H1 (cell line): ENCODE measurements at regions not wholly inside any gene's neighbourhood (a gene's known extent, or its start where the extent isn't known, plus 50 kb on each side); places are given as distances from the start of the nearest gene placed in this dataset.

Experiments
- CTCF ChIA-PET: fragments of 300-600 bp; sonication (Branson Sonifier 250); formaldehyde crosslinking; loops from one replicate; lab custom pipeline; 2021; ENCODE audit not compliant: partially characterized antibody; lab: Charles Lee
- POLR2A ChIA-PET: fragments of 300-600 bp; sonication (Branson Sonifier 250); formaldehyde crosslinking; loops from one replicate; lab custom pipeline; 2021; ENCODE audit warnings: inconsistent platforms; ENCODE audit not compliant: partially characterized antibody; lab: Charles Lee
- DNase-seq, 2 experiments: peaks; one replicate each; pipeline versions ENCODE4 v3.0.0 to v3.0.0-alpha.2; 2010 to 2022; ENCODE audit warnings: low spot score in 2 of 2, low read depth in 1 of 2, mixed read lengths in 1 of 2
- FAIRE-seq: peaks from 2 replicates; lab custom pipeline; 2011; peaks lifted over from hg19 to GRCh38; lab: Jason Lieb, UNC
- H2AFZ ChIP-seq: 2 replicates; pipeline ENCODE4 v1.8.1; 2012; ENCODE audit warnings: low read length, inconsistent platforms
- H2AK5ac ChIP-seq: 2 replicates; pipeline ENCODE4 v1.6.1; 2013; ENCODE audit warnings: low read depth, low read length
- H2BK120ac ChIP-seq: replicated peaks from 2 replicates; pipeline ENCODE3; 2013; ENCODE audit warnings: low read depth, low read length, inconsistent platforms
- H2BK12ac ChIP-seq: 2 replicates; pipeline ENCODE4 v1.6.1; 2013; ENCODE audit warnings: low read depth, low read length
- H2BK15ac ChIP-seq: 2 replicates; pipeline ENCODE4 v1.6.1; 2013; ENCODE audit warnings: low read length
- H2BK20ac ChIP-seq: 2 replicates; pipeline ENCODE4 v1.6.1; 2013; ENCODE audit warnings: low read length
- H2BK5ac ChIP-seq: 2 replicates; pipeline ENCODE4 v1.6.1; 2013; ENCODE audit warnings: low read depth, low read length
- H3K14ac ChIP-seq: 2 replicates; pipeline ENCODE4 v1.6.1; 2013; ENCODE audit warnings: inconsistent platforms; ENCODE audit not compliant: insufficient read length
- H3K18ac ChIP-seq: 2 replicates; pipeline ENCODE4 v1.6.1; 2013; ENCODE audit warnings: low read length; ENCODE audit errors: extremely low read depth
- H3K23ac ChIP-seq: 2 replicates; pipeline ENCODE4 v1.6.1; 2013; ENCODE audit warnings: inconsistent platforms; ENCODE audit not compliant: insufficient read length
- H3K23me2 ChIP-seq: 2 replicates; pipeline ENCODE4 v1.6.1; 2013; ENCODE audit warnings: low read depth, low read length
- H3K27ac ChIP-seq: 2 replicates; pipeline ENCODE4 v1.6.1; 2011; ENCODE audit warnings: low read depth, low read length, inconsistent platforms
- H3K27me3 ChIP-seq, 4 experiments: replicated peaks in 1 of 4; 1 replicate in 1 of 4; 2 replicates in 3 of 4; pipeline versions ENCODE4 v1.6.1 to v1.8.1; 2011 to 2013; ENCODE audit warnings: low read length in 3 of 4, mild to moderate bottlenecking in 3 of 4, inconsistent platforms in 2 of 4, mixed read lengths in 2 of 4, moderate library complexity in 1 of 4; ENCODE audit not compliant: control insufficient read depth in 3 of 4, insufficient read depth in 3 of 4; ENCODE audit errors: extremely low read depth in 1 of 4
- H3K36me3 ChIP-seq, 4 experiments: 2 replicates each; pipeline versions ENCODE4 v1.6.1 to v1.8.1; 2011 to 2013; ENCODE audit warnings: mild to moderate bottlenecking in 4 of 4, low read length in 3 of 4, moderate library complexity in 2 of 4, control low read depth in 1 of 4, inconsistent platforms in 1 of 4; ENCODE audit not compliant: insufficient read depth in 4 of 4, control insufficient read depth in 2 of 4
- H3K4ac ChIP-seq: replicated peaks from 2 replicates; pipeline ENCODE3; 2013; ENCODE audit warnings: low read length, low read depth, mixed read lengths, inconsistent platforms; ENCODE audit not compliant: insufficient read length
- H3K4me1 ChIP-seq, 4 experiments: replicated peaks in 1 of 4; 1 replicate in 1 of 4; 2 replicates in 3 of 4; pipeline versions ENCODE4 v1.6.1 to v1.8.1; 2011 to 2013; ENCODE audit warnings: low read length in 3 of 4, inconsistent platforms in 2 of 4, mixed read lengths in 1 of 4; ENCODE audit not compliant: insufficient read depth in 4 of 4, control insufficient read depth in 3 of 4
- H3K4me2 ChIP-seq, 2 experiments: 2 replicates each; pipeline versions ENCODE4 v1.6.1 to v1.8.1; 2011 to 2013; ENCODE audit warnings: low read depth in 2 of 2, low read length in 2 of 2, control low read depth in 1 of 2, inconsistent platforms in 1 of 2, mild to moderate bottlenecking in 1 of 2; ENCODE audit not compliant: insufficient read depth in 1 of 2
- H3K4me3 ChIP-seq, 4 experiments: fragments of 200-600, 300-600 bp in 1 of 4; sonication (generic), shearing (Covaris generic), sonication (Bioruptor Twin) in 1 of 4; 2 replicates each; pipeline versions ENCODE4 v1.5.1 to v1.8.1; 2011 to 2016; ENCODE audit warnings: low read length in 4 of 4, low read depth in 3 of 4, control low read depth in 2 of 4, inconsistent platforms in 2 of 4, mild to moderate bottlenecking in 2 of 4, mixed read lengths in 1 of 4, moderate library complexity in 1 of 4; ENCODE audit not compliant: insufficient read depth in 2 of 4; ENCODE audit errors: extremely low read depth in 1 of 4
- H3K56ac ChIP-seq: replicated peaks from 2 replicates; pipeline ENCODE3; 2013; ENCODE audit warnings: low read depth, mild to moderate bottlenecking, mixed read lengths, low read length, inconsistent platforms; ENCODE audit not compliant: insufficient read length
- H3K79me1 ChIP-seq: 2 replicates; pipeline ENCODE4 v1.6.1; 2013; ENCODE audit warnings: low read depth, low read length, control low read depth
- H3K79me2 ChIP-seq, 2 experiments: 2 replicates each; pipeline versions ENCODE4 v1.6.1 to v1.8.1; 2012 to 2013; ENCODE audit warnings: low read length in 2 of 2, mild to moderate bottlenecking in 2 of 2, inconsistent platforms in 1 of 2; ENCODE audit not compliant: insufficient read depth in 2 of 2, control insufficient read depth in 1 of 2
- H3K9ac ChIP-seq, 4 experiments: replicated peaks in 1 of 4; 1 replicate in 1 of 4; 2 replicates in 3 of 4; pipeline versions ENCODE4 v1.6.1 to v1.8.1; 2011 to 2013; ENCODE audit warnings: low read depth in 3 of 4, low read length in 3 of 4, control low read depth in 2 of 4, mild to moderate bottlenecking in 2 of 4, moderate library complexity in 2 of 4, inconsistent platforms in 1 of 4; ENCODE audit errors: extremely low read depth in 1 of 4
- H3K9me3 ChIP-seq, 2 experiments: 2 replicates each; pipeline versions ENCODE4 v1.6.1 to v1.8.1; 2012 to 2013; ENCODE audit warnings: mild to moderate bottlenecking in 2 of 2, moderate library complexity in 2 of 2, control low read depth in 1 of 2, inconsistent platforms in 1 of 2, low read depth in 1 of 2, low read length in 1 of 2, mixed read lengths in 1 of 2; ENCODE audit not compliant: insufficient read depth in 2 of 2
- H4K20me1 ChIP-seq, 2 experiments: replicated peaks in 1 of 2; 2 replicates each; pipeline versions ENCODE3 to v1.8.1; 2011 to 2013; ENCODE audit warnings: inconsistent platforms in 2 of 2, low read length in 2 of 2, mild to moderate bottlenecking in 1 of 2; ENCODE audit not compliant: insufficient read depth in 2 of 2, control insufficient read depth in 1 of 2
- H4K5ac ChIP-seq: 2 replicates; pipeline ENCODE4 v1.6.1; 2013; ENCODE audit warnings: low read length, low read depth, mixed read lengths, inconsistent platforms; ENCODE audit not compliant: insufficient read length
- H4K8ac ChIP-seq: 2 replicates; pipeline ENCODE4 v1.8.0; 2013; ENCODE audit warnings: mild to moderate bottlenecking, moderate library complexity, low read length, inconsistent platforms; ENCODE audit not compliant: insufficient read depth; ENCODE audit errors: extremely low read depth
- H4K91ac ChIP-seq: replicated peaks from 2 replicates; pipeline ENCODE3; 2013; ENCODE audit warnings: low read length, mixed read lengths, inconsistent platforms; ENCODE audit not compliant: insufficient read length
- CEBPB ChIP-seq: IDR thresholded peaks from 2 replicates; pipeline ENCODE4 v1.6.1; 2012; ENCODE audit warnings: low read depth, low read length
- SUZ12 ChIP-seq: fragments of 200-600 bp; sonication (generic); IDR thresholded peaks from 2 replicates; pipeline ENCODE4 v1.6.1; 2012; ENCODE audit warnings: mild to moderate bottlenecking, inconsistent platforms, low read length, moderate library complexity, mixed read lengths
- WGBS, 2 experiments: shearing (Covaris generic) in 1 of 2; methylation state at CpG; one replicate each; pipeline versions ENCODE4 v1.1.6 to v1.1.7; 2013 to 2015; ENCODE audit warnings: low lambda C conversion rate in 2 of 2, mixed read lengths in 2 of 2, inconsistent platforms in 1 of 2, low coverage in 1 of 2, missing lambda C conversion rate in 1 of 2; ENCODE audit not compliant: insufficient replicate concordance in 2 of 2, insufficient coverage in 1 of 2, insufficient read length in 1 of 2; ENCODE audit errors: extremely low coverage in 1 of 2, missing lambda C conversion rate in 1 of 2; 5-methylcytosine and 5-hydroxymethylcytosine counted together

DNA sequence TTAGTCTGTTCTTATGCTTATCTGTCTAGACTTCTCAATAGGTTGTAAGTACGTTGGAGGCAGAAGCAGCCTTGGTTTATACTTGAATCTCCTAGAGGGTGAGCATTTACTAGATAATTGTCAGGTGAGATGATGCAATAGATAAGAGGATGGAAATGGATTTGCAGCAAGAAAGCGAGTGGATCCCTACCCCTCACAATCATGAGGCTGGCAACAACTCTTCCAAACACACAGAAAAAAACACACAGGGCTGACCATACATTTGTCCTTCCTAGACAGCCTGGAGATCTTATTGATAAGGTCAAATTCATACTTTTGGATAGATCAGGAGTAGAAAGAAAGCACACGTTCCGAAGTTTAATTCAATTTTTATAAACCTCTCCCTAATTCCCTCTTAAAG is 481.4 kb upstream of the CAMK1G start:
- Histone ChIP-seq H3K23ac (no peak overlapping the region), H2AK5ac (no peak overlapping the region), H3K9ac (no peak overlapping the region), H3K79me1 (no peaks in the 10 kb centered on the region), H4K91ac (no peak overlapping the region), H2BK15ac (no peak overlapping the region), H3K4me3 (no peak overlapping the region), H4K8ac (no peak overlapping the region), H3K14ac (no peak overlapping the region), H3K4ac (no peak overlapping the region), H3K4me2 (no peak overlapping the region), H3K27me3 (no peaks in the 10 kb centered on the region), H3K18ac (no peak overlapping the region), H4K5ac (no peak overlapping the region), H2BK120ac (no peak overlapping the region), H4K20me1 (no peaks in the 10 kb centered on the region), H2AFZ (peak overlapping the region; percentile 83), H3K79me2 (no peaks in the 10 kb centered on the region), H3K4me1 (peaks cover 2 to 11% (median 8%) of the 10 kb centered on the region in 4 experiments; a peak in 6 of 7 replicates), H2BK12ac (no peak overlapping the region), H3K9me3 (no peaks in the 10 kb centered on the region), H2BK20ac (no peak overlapping the region), H3K56ac (no peak overlapping the region), H3K36me3 (no peaks in the 10 kb centered on the region), H2BK5ac (no peak overlapping the region), H3K23me2 (no peaks in the 10 kb centered on the region), H3K27ac (no peak overlapping the region)
- CTCF ChIA-PET: interaction anchor here (1.5 to 3.0 kb wide), 3 partner anchors 9 to 88 kb away, joined by 3 to 12 read pairs (median 7); no protein-coding TSS in a partner anchor
- TF ChIP-seq SUZ12 (no peak), CEBPB (peak; percentile 73; the same call in 1 of the 2 replicates)
- POLR2A ChIA-PET: no interaction called here
- FAIRE-seq: no peak
- no peak for DNase-seq
- WGBS, 2 experiments: 86% methylated on average over 4 of the region's 4 CpGs; no CpG with 5 or more reads in 1 of the 2 experiments
